Karpas-422 (cell line): ENCODE measurements at regions not wholly inside any gene's neighbourhood (a gene's known extent, or its start where the extent isn't known, plus 50 kb on each side); places are given as distances from the start of the nearest gene placed in this dataset.

ENCODE experiments used
- DNase-seq: peaks from one replicate; pipeline ENCODE4 v3.0.0-alpha.2; 2015
- H2AFZ ChIP-seq: fragments of 200-600 bp; sonication (generic); 2 replicates; pipeline ENCODE4 v1.6.1; 2014; ENCODE audit warnings: antibody characterized with exemption, low read length, mixed read lengths
- H3K27ac ChIP-seq: fragments of 200-600 bp; sonication (generic); 2 replicates; pipeline ENCODE4 v1.5.1; 2014; ENCODE audit warnings: mild to moderate bottlenecking, low read length, moderate library complexity
- H3K27me3 ChIP-seq: fragments of 200-600 bp; sonication (generic); 2 replicates; pipeline ENCODE4 v1.6.1; 2014; ENCODE audit warnings: low read length, mixed read lengths
- H3K36me3 ChIP-seq: fragments of 200-600 bp; sonication (generic); 2 replicates; pipeline ENCODE4 v1.6.1; 2014; ENCODE audit warnings: low read length, mixed read lengths; ENCODE audit not compliant: insufficient read depth
- H3K4me1 ChIP-seq: fragments of 200-600 bp; sonication (generic); 2 replicates; pipeline ENCODE4 v1.6.1; 2014; ENCODE audit warnings: mild to moderate bottlenecking, low read length, mixed read lengths
- H3K4me2 ChIP-seq: fragments of 200-600 bp; sonication (generic); 2 replicates; pipeline ENCODE4 v1.6.1; 2014; ENCODE audit warnings: low read length, low read depth, mild to moderate bottlenecking; ENCODE audit not compliant: poor library complexity, severe bottlenecking
- H3K4me3 ChIP-seq: fragments of 200-600 bp; sonication (generic); 2 replicates; pipeline ENCODE4 v1.5.1; 2014; ENCODE audit warnings: mild to moderate bottlenecking, antibody characterized with exemption, low read length, mixed read lengths
- H3K79me2 ChIP-seq: fragments of 200-600 bp; sonication (generic); 2 replicates; pipeline ENCODE4 v1.6.1; 2014; ENCODE audit warnings: mild to moderate bottlenecking, low read length, mixed read lengths
- H3K9ac ChIP-seq: fragments of 200-600 bp; sonication (generic); 2 replicates; pipeline ENCODE4 v1.6.0; 2014; ENCODE audit warnings: low read length
- H3K9me2 ChIP-seq: fragments of 200-600 bp; sonication (generic), shearing (Covaris generic); replicated peaks from 2 replicates; pipeline ENCODE4 v1.6.0; 2014; ENCODE audit warnings: mild to moderate bottlenecking, low read length, moderate library complexity; ENCODE audit not compliant: insufficient read depth
- H3K9me3 ChIP-seq: fragments of 300-700, 200-600 bp; sonication (generic); 2 replicates; pipeline ENCODE4 v1.6.1; 2014; ENCODE audit warnings: low read length, mixed read lengths
- H4K20me1 ChIP-seq: fragments of 200-600 bp; sonication (generic); 2 replicates; pipeline ENCODE4 v1.6.1; 2014; ENCODE audit warnings: mild to moderate bottlenecking, antibody characterized with exemption, low read length, low read depth; ENCODE audit not compliant: insufficient read depth

DNA sequence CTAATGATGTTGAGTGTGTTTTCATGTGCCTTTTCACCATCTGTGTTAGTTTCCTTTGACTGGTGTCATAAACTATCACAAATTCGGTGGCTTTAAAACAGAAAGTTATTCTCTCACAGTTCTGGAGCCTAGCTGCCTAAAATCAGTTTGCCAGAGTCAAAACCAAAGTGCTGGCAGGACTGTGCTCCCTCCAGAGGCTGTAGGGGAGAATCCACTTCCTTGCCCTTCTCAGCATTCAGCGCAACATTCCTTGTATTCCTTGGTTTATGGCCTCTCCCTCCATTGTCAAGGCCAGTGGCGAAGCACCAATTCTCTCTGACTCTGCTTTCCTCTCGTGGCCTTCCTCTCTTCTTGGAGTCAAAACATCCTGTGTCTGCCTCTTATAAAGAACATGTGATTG, 174.2 kb upstream of the PDE3A start:
- Histone ChIP-seq H3K9ac (no peak overlapping the region), H3K27me3 (no peaks in the 10 kb centered on the region), H3K79me2 (no peaks in the 10 kb centered on the region), H3K9me2 (no peaks in the 10 kb centered on the region), H3K27ac (no peak overlapping the region), H3K9me3 (no peaks in the 10 kb centered on the region), H3K4me1 (no peaks in the 10 kb centered on the region), H3K4me2 (no peak overlapping the region), H4K20me1 (no peaks in the 10 kb centered on the region), H2AFZ (no peak overlapping the region), H3K4me3 (no peak overlapping the region), H3K36me3 (no peaks in the 10 kb centered on the region)
- no peak for DNase-seq

DNA sequence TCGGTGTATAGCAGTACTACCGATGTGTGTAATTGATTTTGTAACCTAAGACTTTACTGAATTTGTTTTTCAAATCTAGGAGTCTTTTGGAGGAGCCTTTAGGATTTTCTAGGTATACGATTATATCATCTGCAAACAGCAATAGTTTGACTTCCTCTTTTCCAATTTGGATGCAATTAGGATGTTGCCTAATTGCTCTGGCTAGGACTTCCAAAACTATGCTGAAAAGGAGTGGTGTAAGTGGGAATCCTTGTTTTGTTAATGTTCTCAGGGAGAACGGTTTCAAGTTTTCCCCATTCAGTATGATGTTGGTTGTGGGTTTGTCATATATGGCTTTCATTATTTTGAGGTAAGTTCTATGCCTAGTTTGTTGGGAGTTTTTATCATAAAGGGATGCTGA, 171.6 kb upstream of the PDE3A start:
- Histone ChIP-seq H3K4me2 (no peak overlapping the region), H2AFZ (no peak overlapping the region), H3K9me2 (no peaks in the 10 kb centered on the region), H4K20me1 (no peaks in the 10 kb centered on the region), H3K27ac (no peak overlapping the region), H3K9me3 (no peaks in the 10 kb centered on the region), H3K4me3 (no peak overlapping the region), H3K4me1 (no peaks in the 10 kb centered on the region), H3K79me2 (no peaks in the 10 kb centered on the region), H3K27me3 (no peaks in the 10 kb centered on the region), H3K9ac (no peak overlapping the region), H3K36me3 (no peaks in the 10 kb centered on the region)
- DNase-seq = no peak

GRCh38 chr12:20197411-20197810, 170.9 kb upstream of the PDE3A start:
- H3K9me2 ChIP-seq = no peaks in the 10 kb centered on the region
- H3K79me2 ChIP-seq = no peaks in the 10 kb centered on the region
- DNase-seq = no peak
- no peak overlapping the region for H3K4me2 ChIP-seq
- no peaks in the 10 kb centered on the region for H3K27me3 ChIP-seq
- no peak overlapping the region for H2AFZ ChIP-seq
- H3K27ac ChIP-seq = no peak overlapping the region
- no peak overlapping the region for H3K4me3 ChIP-seq
- no peak overlapping the region for H3K9ac ChIP-seq
- no peaks in the 10 kb centered on the region for H3K4me1 ChIP-seq
- no peaks in the 10 kb centered on the region for H3K9me3 ChIP-seq
- no peaks in the 10 kb centered on the region for H3K36me3 ChIP-seq
- no peaks in the 10 kb centered on the region for H4K20me1 ChIP-seq

GRCh38 chr12:20199780-20200179, 168.6 kb upstream of the PDE3A start:
- H2AFZ ChIP-seq = no peak overlapping the region
- no peaks in the 10 kb centered on the region; the same call in 1 of the 2 replicates for H3K9me3 ChIP-seq
- H3K4me1 ChIP-seq = no peaks in the 10 kb centered on the region
- H3K36me3 ChIP-seq = no peaks in the 10 kb centered on the region
- no peak for DNase-seq
- no peaks in the 10 kb centered on the region for H3K27me3 ChIP-seq
- H3K9me2 ChIP-seq = no peaks in the 10 kb centered on the region
- H3K4me2 ChIP-seq = no peak overlapping the region
- H4K20me1 ChIP-seq = no peaks in the 10 kb centered on the region
- no peaks in the 10 kb centered on the region for H3K79me2 ChIP-seq
- H3K4me3 ChIP-seq = no peak overlapping the region
- H3K9ac ChIP-seq = no peak overlapping the region
- H3K27ac ChIP-seq = no peak overlapping the region

DNA sequence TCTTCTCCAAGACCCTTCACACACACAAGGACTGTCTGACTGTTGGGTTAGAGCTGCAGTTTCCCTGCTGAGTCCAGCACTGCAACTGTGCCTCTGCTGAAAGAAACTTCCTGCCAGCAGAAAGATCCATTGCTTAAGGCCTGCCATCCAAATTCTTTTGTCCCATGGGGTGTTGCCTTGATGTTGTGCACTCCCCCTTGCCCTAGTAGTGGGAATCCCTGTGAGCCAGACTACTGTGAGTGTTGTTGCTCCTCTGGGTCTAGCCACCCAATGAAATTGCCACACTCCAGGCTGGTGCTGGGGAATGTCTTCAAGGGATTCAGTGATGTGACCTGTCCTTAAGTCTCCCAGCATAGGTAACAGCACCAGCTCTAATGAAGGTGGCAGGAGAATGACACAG, 166.6 kb upstream of the PDE3A start:
- Histone ChIP-seq H3K27ac (no peak overlapping the region), H3K9me2 (no peaks in the 10 kb centered on the region), H3K9ac (no peak overlapping the region), H2AFZ (no peak overlapping the region), H4K20me1 (no peaks in the 10 kb centered on the region), H3K27me3 (no peaks in the 10 kb centered on the region), H3K9me3 (no peaks in the 10 kb centered on the region; the same call in 1 of the 2 replicates), H3K36me3 (no peaks in the 10 kb centered on the region), H3K79me2 (no peaks in the 10 kb centered on the region), H3K4me3 (no peak overlapping the region), H3K4me1 (no peaks in the 10 kb centered on the region), H3K4me2 (no peak overlapping the region)
- DNase-seq = no peak

GRCh38 chr12:20205854-20206253, 162.5 kb upstream of the PDE3A start:
- H3K36me3 ChIP-seq = no peaks in the 10 kb centered on the region
- no peak overlapping the region for H3K27ac ChIP-seq
- H4K20me1 ChIP-seq = no peaks in the 10 kb centered on the region
- H3K79me2 ChIP-seq = no peaks in the 10 kb centered on the region
- no peak overlapping the region for H2AFZ ChIP-seq
- H3K4me3 ChIP-seq = no peak overlapping the region
- no peaks in the 10 kb centered on the region for H3K27me3 ChIP-seq
- H3K4me2 ChIP-seq = no peak overlapping the region
- DNase-seq = no peak
- H3K9me2 ChIP-seq = no peaks in the 10 kb centered on the region
- no peak overlapping the region for H3K9ac ChIP-seq
- no peaks in the 10 kb centered on the region; the same call in 1 of the 2 replicates for H3K9me3 ChIP-seq
- H3K4me1 ChIP-seq = no peaks in the 10 kb centered on the region

DNA sequence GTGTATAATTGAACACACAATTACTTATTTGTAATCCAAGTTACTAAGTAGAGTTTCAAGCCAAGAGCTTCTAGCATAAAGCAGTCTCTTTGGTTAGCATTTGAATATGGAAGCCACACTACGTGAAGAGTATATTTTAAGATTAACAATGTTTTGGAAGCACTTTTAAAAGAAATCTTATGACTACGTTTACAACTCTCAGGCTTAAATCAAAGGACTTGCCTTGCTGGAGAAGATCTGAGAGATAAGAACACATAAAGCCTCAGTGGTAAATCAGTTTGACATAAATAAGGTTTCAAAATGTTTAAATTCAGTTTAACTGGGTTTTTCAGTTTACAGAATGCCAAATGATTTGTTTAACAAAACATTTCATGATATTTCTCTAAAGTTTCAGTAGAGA, 161.9 kb upstream of the PDE3A start:
- H3K27ac ChIP-seq = no peak overlapping the region
- H3K79me2 ChIP-seq = no peaks in the 10 kb centered on the region
- H2AFZ ChIP-seq = no peak overlapping the region

DNA sequence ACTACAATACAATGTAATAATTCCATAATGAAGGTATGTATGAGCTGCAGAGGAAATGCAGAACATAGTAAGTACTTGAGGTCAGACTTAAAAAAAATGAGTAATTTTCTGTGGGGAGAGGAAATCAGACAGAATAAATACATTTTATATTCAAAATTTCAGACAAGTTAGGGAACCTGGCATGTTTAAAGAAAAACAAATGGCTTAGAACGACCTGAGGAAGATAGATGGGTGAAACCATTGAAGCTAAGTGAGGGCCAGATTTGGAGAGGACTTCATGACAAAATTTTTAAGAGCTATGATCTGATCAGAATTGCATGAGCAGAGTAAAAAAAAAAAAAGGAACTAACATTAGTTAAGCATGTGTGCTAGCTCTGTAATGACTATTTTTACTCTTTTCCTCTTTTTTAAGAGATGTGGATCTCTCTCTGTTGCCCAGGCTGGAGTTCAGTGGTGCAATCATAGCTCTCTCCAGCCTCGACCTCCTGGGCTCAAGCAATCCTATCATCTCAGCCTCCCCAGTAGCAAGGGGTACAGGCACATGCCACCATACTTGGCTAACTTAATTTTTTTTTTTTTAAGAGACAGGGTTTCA, 157.6 kb upstream of the PDE3A start:
- H3K4me2 ChIP-seq = no peak overlapping the region
- no peaks in the 10 kb centered on the region for H3K36me3 ChIP-seq
- DNase-seq = no peak
- no peaks in the 10 kb centered on the region for H3K9me3 ChIP-seq
- H4K20me1 ChIP-seq = no peaks in the 10 kb centered on the region
- H3K79me2 ChIP-seq = no peaks in the 10 kb centered on the region
- no peaks in the 10 kb centered on the region for H3K9me2 ChIP-seq
- no peak overlapping the region for H3K9ac ChIP-seq
- H3K27ac ChIP-seq = no peak overlapping the region
- no peak overlapping the region for H3K4me3 ChIP-seq
- H2AFZ ChIP-seq = no peak overlapping the region
- H3K27me3 ChIP-seq = no peaks in the 10 kb centered on the region
- no peaks in the 10 kb centered on the region for H3K4me1 ChIP-seq

More for the DNA sequence above, 161.9 kb upstream of the PDE3A start:
- H4K20me1 ChIP-seq = no peaks in the 10 kb centered on the region
- H3K27me3 ChIP-seq = no peaks in the 10 kb centered on the region
- H3K4me2 ChIP-seq = no peak overlapping the region
- H3K9me3 ChIP-seq = no peaks in the 10 kb centered on the region; the same call in 1 of the 2 replicates
- no peaks in the 10 kb centered on the region for H3K4me1 ChIP-seq
- H3K36me3 ChIP-seq = no peaks in the 10 kb centered on the region
- H3K4me3 ChIP-seq = no peak overlapping the region
- DNase-seq = no peak
- H3K9me2 ChIP-seq = no peaks in the 10 kb centered on the region
- H3K9ac ChIP-seq = no peak overlapping the region

GRCh38 chr12:20211541-20211940, 156.8 kb upstream of the PDE3A start:
- H3K9me2 ChIP-seq = no peaks in the 10 kb centered on the region
- DNase-seq = no peak
- no peaks in the 10 kb centered on the region for H4K20me1 ChIP-seq
- H2AFZ ChIP-seq = no peak overlapping the region
- H3K9ac ChIP-seq = no peak overlapping the region
- H3K4me1 ChIP-seq = no peaks in the 10 kb centered on the region
- H3K27me3 ChIP-seq = no peaks in the 10 kb centered on the region
- no peak overlapping the region for H3K4me2 ChIP-seq
- no peak overlapping the region for H3K4me3 ChIP-seq
- no peaks in the 10 kb centered on the region for H3K9me3 ChIP-seq
- H3K36me3 ChIP-seq = no peaks in the 10 kb centered on the region
- no peaks in the 10 kb centered on the region for H3K79me2 ChIP-seq
- no peak overlapping the region for H3K27ac ChIP-seq
